ENCODE measurements at regions not wholly inside any gene's neighbourhood (a gene's known extent, or its start where the extent isn't known, plus 50 kb on each side); places are given as distances from the start of the nearest gene placed in this dataset.
"Not testable (repeated sequence)": the region's sequence is repeated elsewhere in the genome, so short reads cannot be mapped to it uniquely, and the experiment has no call there.

- H3K9me3 ChIP-seq = no peaks in the 10 kb centered on the region
- WGBS = 88% methylated on average over 15 of the region's 17 CpGs
- no peak for TF ChIP-seq POLR2AphosphoS5 (IDR thresholded peaks at IDR 0.05)
- TF ChIP-seq, protein P1, sequence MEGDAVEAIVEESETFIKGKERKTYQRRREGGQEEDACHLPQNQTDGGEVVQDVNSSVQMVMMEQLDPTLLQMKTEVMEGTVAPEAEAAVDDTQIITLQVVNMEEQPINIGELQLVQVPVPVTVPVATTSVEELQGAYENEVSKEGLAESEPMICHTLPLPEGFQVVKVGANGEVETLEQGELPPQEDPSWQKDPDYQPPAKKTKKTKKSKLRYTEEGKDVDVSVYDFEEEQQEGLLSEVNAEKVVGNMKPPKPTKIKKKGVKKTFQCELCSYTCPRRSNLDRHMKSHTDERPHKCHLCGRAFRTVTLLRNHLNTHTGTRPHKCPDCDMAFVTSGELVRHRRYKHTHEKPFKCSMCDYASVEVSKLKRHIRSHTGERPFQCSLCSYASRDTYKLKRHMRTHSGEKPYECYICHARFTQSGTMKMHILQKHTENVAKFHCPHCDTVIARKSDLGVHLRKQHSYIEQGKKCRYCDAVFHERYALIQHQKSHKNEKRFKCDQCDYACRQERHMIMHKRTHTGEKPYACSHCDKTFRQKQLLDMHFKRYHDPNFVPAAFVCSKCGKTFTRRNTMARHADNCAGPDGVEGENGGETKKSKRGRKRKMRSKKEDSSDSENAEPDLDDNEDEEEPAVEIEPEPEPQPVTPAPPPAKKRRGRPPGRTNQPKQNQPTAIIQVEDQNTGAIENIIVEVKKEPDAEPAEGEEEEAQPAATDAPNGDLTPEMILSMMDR (IDR thresholded peaks at IDR 0.05) = no peak
- no peak for TF ChIP-seq POLR2A (IDR thresholded peaks at IDR 0.05)
- no peaks in the 10 kb centered on the region for H3K36me3 ChIP-seq
- H3K4me1 ChIP-seq (replicated peaks) = no peaks in the 10 kb centered on the region
- no peak overlapping the region for H3K27ac ChIP-seq
- intact Hi-C loops (cut with DNase I) = loop anchor here (5.0 kb wide), 1 partner anchor 49 kb away; no protein-coding TSS in a partner anchor
- no peak overlapping the region for H3K4me3 ChIP-seq
- H3K27me3 ChIP-seq (replicated peaks; ENCODE audit: insufficient read depth) = no peaks in the 10 kb centered on the region
- peak; percentile 3 for DNase-seq (ENCODE audit: low spot score)
Observed at GRCh38 chr15:25245801-25246622, 192.8 kb downstream of the UBE3A start.

GRCh38 chr15:25246641-25247406 is 192.0 kb downstream of the UBE3A start:
- intact Hi-C loops (cut with DNase I) = loop anchor here (5.0 kb wide), 1 partner anchor 50 kb away; no protein-coding TSS in a partner anchor
- no peak overlapping the region for H3K4me3 ChIP-seq
- 92% methylated on average over 19 of the region's 20 CpGs for WGBS
- DNase-seq (ENCODE audit: low spot score) = no peak
- no peaks in the 10 kb centered on the region for H3K9me3 ChIP-seq
- no peaks in the 10 kb centered on the region for H3K36me3 ChIP-seq
- no peaks in the 10 kb centered on the region for H3K4me1 ChIP-seq (replicated peaks)
- no peaks in the 10 kb centered on the region for H3K27me3 ChIP-seq (replicated peaks; ENCODE audit: insufficient read depth)
- no peak overlapping the region for H3K27ac ChIP-seq
- no peak for TF ChIP-seq POLR2AphosphoS5 (IDR thresholded peaks at IDR 0.05)
- no peak for TF ChIP-seq POLR2A (IDR thresholded peaks at IDR 0.05)
- TF ChIP-seq, protein P1 (IDR thresholded peaks at IDR 0.05) = no peak

GRCh38 chr15:25247407-25248038 is 191.3 kb downstream of the UBE3A start:
- whole genome bisulfite sequencing = 87% methylated on average over 10 of the region's 11 CpGs
- TF ChIP-seq POLR2AphosphoS5 (IDR thresholded peaks at IDR 0.05) = no peak
- TF ChIP-seq, protein P1 (IDR thresholded peaks at IDR 0.05) = no peak
- no peak for TF ChIP-seq POLR2A (IDR thresholded peaks at IDR 0.05)
- no peaks in the 10 kb centered on the region for H3K9me3 ChIP-seq
- intact Hi-C loops (cut with DNase I) = loop anchor here (5.0 kb wide), 1 partner anchor 50 kb away; no protein-coding TSS in a partner anchor
- no peak for DNase-seq (ENCODE audit: low spot score)
- no peak overlapping the region for H3K27ac ChIP-seq
- H3K4me1 ChIP-seq (replicated peaks) = no peaks in the 10 kb centered on the region
- no peaks in the 10 kb centered on the region for H3K27me3 ChIP-seq (replicated peaks; ENCODE audit: insufficient read depth)
- H3K36me3 ChIP-seq = no peaks in the 10 kb centered on the region
- no peak overlapping the region for H3K4me3 ChIP-seq

DNA sequence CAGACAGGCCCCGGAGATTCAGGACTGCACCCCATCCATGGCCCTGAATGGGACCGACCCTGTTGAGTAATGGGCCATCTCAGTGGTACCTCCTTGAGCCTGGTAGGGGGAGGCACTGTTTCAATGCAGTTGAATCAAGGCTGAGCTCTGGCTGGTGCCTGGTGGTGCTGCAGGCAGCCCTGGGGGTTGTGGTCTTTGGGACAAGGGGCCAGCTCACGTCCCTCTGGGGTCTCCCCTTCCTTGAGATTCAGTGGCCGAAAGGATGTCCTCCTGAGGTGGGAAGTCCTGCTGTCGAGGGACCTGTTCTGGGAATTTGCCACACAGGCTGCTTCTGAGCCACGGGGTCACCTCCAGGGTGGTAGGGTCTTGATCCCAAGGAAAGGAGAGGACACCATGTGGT is 190.7 kb downstream of the UBE3A start:
- WGBS = 67% methylated on average over 4 of the region's 6 CpGs
- intact Hi-C loops (cut with DNase I) = loop anchor here (5.0 kb wide), 1 partner anchor 51 kb away; no protein-coding TSS in a partner anchor
- not testable (repeated sequence) for H3K27me3 ChIP-seq (replicated peaks; ENCODE audit: insufficient read depth); H3K27ac ChIP-seq; H3K9me3 ChIP-seq; DNase-seq (ENCODE audit: low spot score); H3K36me3 ChIP-seq; H3K4me3 ChIP-seq; H3K4me1 ChIP-seq (replicated peaks)
